OCI-LY1 (cell line): ENCODE measurements at regions not wholly inside any gene's neighbourhood (a gene's known extent, or its start where the extent isn't known, plus 50 kb on each side); places are given as distances from the start of the nearest gene placed in this dataset.
"Not testable (repeated sequence)": the region's sequence is repeated elsewhere in the genome, so short reads cannot be mapped to it uniquely, and the experiment has no call there.

Source experiments
- H2AFZ ChIP-seq: fragments of 200-600 bp; sonication (generic), shearing (Covaris generic); 2 replicates; pipeline ENCODE4 v1.6.0; 2014; ENCODE audit warnings: antibody characterized with exemption, mild to moderate bottlenecking, low read length
- H3F3A ChIP-seq: fragments of 200-600 bp; sonication (generic), shearing (Covaris generic); 2 replicates; pipeline ENCODE4 v1.6.0; 2014; ENCODE audit warnings: mild to moderate bottlenecking, antibody characterized with exemption, low read length, moderate library complexity; ENCODE audit not compliant: insufficient read depth
- H3K27ac ChIP-seq: fragments of 200-600 bp; sonication (generic); 2 replicates; pipeline ENCODE4 v1.5.1; 2014; ENCODE audit warnings: low read length, mixed run types, mild to moderate bottlenecking, low read depth; ENCODE audit not compliant: poor library complexity, severe bottlenecking
- H3K27me3 ChIP-seq: fragments of 200-600 bp; sonication (generic); 2 replicates; pipeline ENCODE4 v1.6.0; 2014; ENCODE audit warnings: antibody characterized with exemption, mild to moderate bottlenecking, low read length, moderate library complexity; ENCODE audit not compliant: insufficient read depth
- H3K36me3 ChIP-seq: fragments of 200-600 bp; sonication (generic); 2 replicates; pipeline ENCODE4 v1.6.1; 2014; ENCODE audit warnings: mild to moderate bottlenecking, antibody characterized with exemption, low read length, moderate library complexity, mixed read lengths; ENCODE audit not compliant: insufficient read depth
- H3K4me1 ChIP-seq: fragments of 200-600 bp; sonication (generic); 2 replicates; pipeline ENCODE4 v1.5.1; 2014; ENCODE audit warnings: mild to moderate bottlenecking, low read length, moderate library complexity; ENCODE audit not compliant: insufficient read depth, severe bottlenecking
- H3K4me2 ChIP-seq: fragments of 200-600 bp; sonication (generic), shearing (Covaris generic); 2 replicates; pipeline ENCODE4 v1.6.1; 2014; ENCODE audit warnings: low read length
- H3K4me3 ChIP-seq: fragments of 200-600 bp; sonication (generic); 2 replicates; pipeline ENCODE4 v1.5.1; 2014; ENCODE audit warnings: low read length, low read depth, mild to moderate bottlenecking, mixed read lengths; ENCODE audit not compliant: poor library complexity, severe bottlenecking
- H3K79me2 ChIP-seq: fragments of 200-600 bp; shearing (Covaris generic); 2 replicates; pipeline ENCODE4 v1.6.1; 2016; ENCODE audit warnings: mixed run types, low read length, mixed read lengths; ENCODE audit not compliant: insufficient read depth
- H3K9ac ChIP-seq: fragments of 200-600 bp; sonication (generic), shearing (Covaris generic); 2 replicates; pipeline ENCODE4 v1.6.1; 2014; ENCODE audit warnings: mild to moderate bottlenecking, low read length, mixed read lengths
- H3K9me2 ChIP-seq: fragments of 200-600 bp; sonication (generic), shearing (Covaris generic); 2 replicates; pipeline ENCODE4 v1.6.1; 2014; ENCODE audit warnings: low read depth, mild to moderate bottlenecking, low read length, mixed read lengths
- H3K9me3 ChIP-seq: fragments of 200-600 bp; shearing (Covaris generic); 2 replicates; pipeline ENCODE4 v1.6.1; 2014; ENCODE audit warnings: low read length, mixed read lengths
- H4K20me1 ChIP-seq: fragments of 200-600 bp; sonication (generic), shearing (Covaris generic); 2 replicates; pipeline ENCODE4 v1.6.0; 2016; ENCODE audit warnings: mild to moderate bottlenecking, low read length; ENCODE audit not compliant: insufficient read depth
- EZH2 ChIP-seq: fragments of 200-600 bp; sonication (generic), shearing (Covaris generic); IDR thresholded peaks from 2 replicates; pipeline ENCODE4 v1.8.0; 2017; ENCODE audit warnings: borderline replicate concordance, mixed run types, mild to moderate bottlenecking, antibody characterized with exemption, low read length, moderate library complexity, mixed read lengths
- TF ChIP-seq, protein P1 (sequence below): fragments of 200-600 bp; sonication (generic), shearing (Covaris generic); IDR thresholded peaks from 2 replicates; pipeline ENCODE4 v1.5.1; 2017; ENCODE audit warnings: mild to moderate bottlenecking, antibody characterized with exemption, low read length, moderate library complexity, mixed read lengths

GRCh38 chr18:1846640-1847039 is 724.7 kb downstream of the METTL4 start:
- Histone ChIP-seq H4K20me1 (no peaks in the 10 kb centered on the region), H3K27ac (no peak overlapping the region), H3F3A (no peaks in the 10 kb centered on the region), H3K79me2 (no peaks in the 10 kb centered on the region), H3K27me3 (no peaks in the 10 kb centered on the region), H3K9me2 (no peaks in the 10 kb centered on the region), H3K36me3 (no peaks in the 10 kb centered on the region), H2AFZ (no peak overlapping the region), H3K4me3 (no peak overlapping the region), H3K9me3 (no peaks in the 10 kb centered on the region), H3K4me1 (no peaks in the 10 kb centered on the region), H3K4me2 (no peak overlapping the region), H3K9ac (no peak overlapping the region)
- TF ChIP-seq, protein P1, sequence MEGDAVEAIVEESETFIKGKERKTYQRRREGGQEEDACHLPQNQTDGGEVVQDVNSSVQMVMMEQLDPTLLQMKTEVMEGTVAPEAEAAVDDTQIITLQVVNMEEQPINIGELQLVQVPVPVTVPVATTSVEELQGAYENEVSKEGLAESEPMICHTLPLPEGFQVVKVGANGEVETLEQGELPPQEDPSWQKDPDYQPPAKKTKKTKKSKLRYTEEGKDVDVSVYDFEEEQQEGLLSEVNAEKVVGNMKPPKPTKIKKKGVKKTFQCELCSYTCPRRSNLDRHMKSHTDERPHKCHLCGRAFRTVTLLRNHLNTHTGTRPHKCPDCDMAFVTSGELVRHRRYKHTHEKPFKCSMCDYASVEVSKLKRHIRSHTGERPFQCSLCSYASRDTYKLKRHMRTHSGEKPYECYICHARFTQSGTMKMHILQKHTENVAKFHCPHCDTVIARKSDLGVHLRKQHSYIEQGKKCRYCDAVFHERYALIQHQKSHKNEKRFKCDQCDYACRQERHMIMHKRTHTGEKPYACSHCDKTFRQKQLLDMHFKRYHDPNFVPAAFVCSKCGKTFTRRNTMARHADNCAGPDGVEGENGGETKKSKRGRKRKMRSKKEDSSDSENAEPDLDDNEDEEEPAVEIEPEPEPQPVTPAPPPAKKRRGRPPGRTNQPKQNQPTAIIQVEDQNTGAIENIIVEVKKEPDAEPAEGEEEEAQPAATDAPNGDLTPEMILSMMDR: no peak
- TF ChIP-seq EZH2: no peak

DNA sequence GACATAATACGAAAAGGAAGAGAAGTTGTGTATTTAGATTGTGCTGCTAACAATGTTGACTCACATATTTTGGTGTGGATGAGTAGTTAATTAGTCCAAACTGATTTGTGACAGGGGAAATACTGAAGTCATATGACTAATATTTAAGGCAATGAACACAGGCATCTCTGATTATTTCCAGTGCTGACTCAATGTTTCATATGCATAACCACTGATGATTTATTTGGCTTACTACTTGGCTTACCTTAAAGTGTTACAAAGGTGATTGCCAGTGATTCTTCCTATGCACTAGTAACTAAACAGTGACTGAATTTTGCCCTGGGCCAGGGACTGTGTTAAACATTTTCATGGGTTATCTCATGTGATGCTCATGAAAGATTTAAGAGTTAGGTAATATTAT is 722.6 kb downstream of the METTL4 start:
- TF ChIP-seq EZH2: no peak
- TF ChIP-seq, protein P1: no peak
- Histone ChIP-seq H3K27ac (no peak overlapping the region), H3K4me2 (no peak overlapping the region), H3K4me1 (no peaks in the 10 kb centered on the region), H3K9me2 (no peaks in the 10 kb centered on the region), H4K20me1 (no peaks in the 10 kb centered on the region), H3K36me3 (no peaks in the 10 kb centered on the region), H3K27me3 (no peaks in the 10 kb centered on the region), H3K9me3 (no peaks in the 10 kb centered on the region), H3K4me3 (no peak overlapping the region), H3K79me2 (no peaks in the 10 kb centered on the region), H3F3A (no peaks in the 10 kb centered on the region), H2AFZ (no peak overlapping the region), H3K9ac (no peak overlapping the region)

GRCh38 chr18:1849386-1849785 is 721.9 kb downstream of the METTL4 start:
- TF ChIP-seq EZH2: no peak
- TF ChIP-seq, protein P1: no peak
- H4K20me1 ChIP-seq: no peaks in the 10 kb centered on the region
- no peaks in the 10 kb centered on the region for H3K4me1 ChIP-seq
- no peaks in the 10 kb centered on the region for H3K9me3 ChIP-seq
- no peaks in the 10 kb centered on the region for H3K36me3 ChIP-seq
- H3F3A ChIP-seq: no peaks in the 10 kb centered on the region
- no peak overlapping the region for H3K4me3 ChIP-seq
- H3K79me2 ChIP-seq: no peaks in the 10 kb centered on the region
- no peak overlapping the region for H3K4me2 ChIP-seq
- H3K27ac ChIP-seq: no peak overlapping the region
- no peaks in the 10 kb centered on the region for H3K27me3 ChIP-seq
- H2AFZ ChIP-seq: no peak overlapping the region
- H3K9ac ChIP-seq: no peak overlapping the region
- H3K9me2 ChIP-seq: no peaks in the 10 kb centered on the region

DNA sequence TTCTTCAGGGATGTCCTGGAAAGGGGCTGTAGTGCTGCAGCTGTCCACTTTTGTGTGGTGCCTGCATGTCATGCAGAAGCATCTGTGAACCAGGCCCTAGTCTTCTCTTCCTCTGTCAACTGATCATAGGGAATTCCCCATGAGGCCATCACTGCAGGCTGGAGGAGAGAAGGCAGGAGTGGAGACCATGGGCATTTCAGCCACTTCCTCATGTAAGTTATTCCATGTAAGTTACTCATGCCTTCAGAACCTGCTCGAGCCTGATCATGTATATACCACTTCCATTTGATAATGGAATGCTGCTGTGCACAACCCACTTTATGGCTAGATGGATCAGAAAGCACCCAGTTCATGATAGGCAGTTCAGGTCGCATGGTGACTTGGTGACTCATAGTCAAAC is 714.0 kb downstream of the METTL4 start:
- not testable (repeated sequence) for H3K4me1 ChIP-seq, H3K27ac ChIP-seq, H3F3A ChIP-seq, H3K4me3 ChIP-seq, H3K4me2 ChIP-seq, H3K9me3 ChIP-seq, H2AFZ ChIP-seq, H3K9me2 ChIP-seq, H3K27me3 ChIP-seq, H3K36me3 ChIP-seq, H4K20me1 ChIP-seq, H3K9ac ChIP-seq, H3K79me2 ChIP-seq
